ENCODE measurements at regions not wholly inside any gene's neighbourhood (a gene's known extent, or its start where the extent isn't known, plus 50 kb on each side); places are given as distances from the start of the nearest gene placed in this dataset.

DNA sequence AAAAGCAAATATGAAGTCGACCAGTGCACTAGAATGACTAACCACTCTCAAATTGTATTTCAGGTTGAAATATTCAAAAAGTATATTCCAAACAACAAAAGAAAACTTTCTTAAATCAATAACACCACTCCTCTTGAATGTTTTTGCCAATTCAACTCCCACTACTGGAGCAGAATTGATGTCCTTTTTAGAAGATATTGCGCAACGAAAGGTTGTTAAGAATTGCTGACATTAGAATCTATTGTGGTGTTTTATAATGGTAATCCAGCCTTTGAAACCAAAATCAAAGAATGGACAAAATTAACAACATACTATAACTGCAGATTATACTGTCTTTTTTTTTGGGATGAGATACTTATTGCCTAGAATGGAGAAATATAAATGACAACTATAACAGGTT is 331.3 kb downstream of the GRXCR1 start:
- H3K4me1 ChIP-seq, result no peaks in the 10 kb centered on the region
- H3K27me3 ChIP-seq, result no peaks in the 10 kb centered on the region
- intact Hi-C loops (cut with DNase I), result no loop called here
- 89 to 90% methylated on average over 3 of the region's 3 CpGs for WGBS, 2 donors
- no peak overlapping the region for H3K27ac ChIP-seq
- no peak for DNase-seq
- H3K4me3 ChIP-seq, result no peak overlapping the region
- TF ChIP-seq, protein P1, sequence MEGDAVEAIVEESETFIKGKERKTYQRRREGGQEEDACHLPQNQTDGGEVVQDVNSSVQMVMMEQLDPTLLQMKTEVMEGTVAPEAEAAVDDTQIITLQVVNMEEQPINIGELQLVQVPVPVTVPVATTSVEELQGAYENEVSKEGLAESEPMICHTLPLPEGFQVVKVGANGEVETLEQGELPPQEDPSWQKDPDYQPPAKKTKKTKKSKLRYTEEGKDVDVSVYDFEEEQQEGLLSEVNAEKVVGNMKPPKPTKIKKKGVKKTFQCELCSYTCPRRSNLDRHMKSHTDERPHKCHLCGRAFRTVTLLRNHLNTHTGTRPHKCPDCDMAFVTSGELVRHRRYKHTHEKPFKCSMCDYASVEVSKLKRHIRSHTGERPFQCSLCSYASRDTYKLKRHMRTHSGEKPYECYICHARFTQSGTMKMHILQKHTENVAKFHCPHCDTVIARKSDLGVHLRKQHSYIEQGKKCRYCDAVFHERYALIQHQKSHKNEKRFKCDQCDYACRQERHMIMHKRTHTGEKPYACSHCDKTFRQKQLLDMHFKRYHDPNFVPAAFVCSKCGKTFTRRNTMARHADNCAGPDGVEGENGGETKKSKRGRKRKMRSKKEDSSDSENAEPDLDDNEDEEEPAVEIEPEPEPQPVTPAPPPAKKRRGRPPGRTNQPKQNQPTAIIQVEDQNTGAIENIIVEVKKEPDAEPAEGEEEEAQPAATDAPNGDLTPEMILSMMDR (IDR thresholded peaks at IDR 0.05), result no peak
- no peaks in the 10 kb centered on the region for H3K9me3 ChIP-seq
- no peaks in the 10 kb centered on the region for H3K36me3 ChIP-seq
- ATAC-seq, result no peak

DNA sequence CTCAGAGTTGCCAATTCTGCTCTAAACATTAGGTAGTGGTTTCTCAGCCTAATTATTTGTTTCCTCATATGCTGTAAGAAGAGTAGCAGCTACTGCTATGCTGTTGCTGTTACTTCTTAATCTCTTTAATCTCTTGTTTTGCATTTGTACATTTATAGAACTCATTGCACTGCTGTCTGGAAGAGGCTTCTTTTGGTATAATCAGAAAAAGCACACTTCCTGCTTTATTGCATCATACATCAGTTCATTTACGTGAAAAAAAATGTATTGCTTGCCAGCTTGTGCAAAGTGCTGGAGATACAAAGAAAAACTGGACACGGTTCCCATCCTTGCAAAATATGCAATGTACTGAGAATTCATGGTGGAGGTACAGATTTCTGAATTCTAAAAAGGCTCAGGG is 332.0 kb downstream of the GRXCR1 start:
- WGBS, 2 donors, result 40 to 49% methylated on average over 2 of the region's 2 CpGs
- Histone ChIP-seq H3K4me3 (no peak overlapping the region), H3K27me3 (peaks cover 0 to 5% (median 0%) of the 10 kb centered on the region in 7 donors)

DNA sequence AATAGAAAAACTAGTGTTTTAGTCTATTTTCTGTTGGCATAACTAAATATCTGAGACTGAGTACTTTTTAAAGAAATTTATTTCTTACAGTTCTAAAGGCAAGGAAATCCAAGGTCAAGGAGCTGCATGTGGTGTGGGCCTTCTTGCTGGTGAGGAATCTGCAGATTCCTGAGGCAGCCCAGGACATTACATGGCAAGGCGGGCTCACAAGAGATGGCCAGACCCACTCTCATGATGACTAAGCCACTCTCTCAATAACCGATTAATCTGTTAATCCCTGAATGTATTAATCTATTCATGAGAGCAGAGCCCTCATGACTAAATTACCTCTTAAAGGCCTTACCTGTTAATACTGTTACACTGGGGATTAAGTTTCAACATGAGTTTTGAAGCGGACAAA is 340.8 kb downstream of the GRXCR1 start:
- WGBS, 2 donors, result 91% methylated on average over 3 of the region's 3 CpGs
- H3K36me3 ChIP-seq, result no peaks in the 10 kb centered on the region
- H3K27ac ChIP-seq, result no peak overlapping the region
- H3K9me3 ChIP-seq, result no peaks in the 10 kb centered on the region
- intact Hi-C loops (cut with DNase I), result no loop called here
- ATAC-seq (no peak), DNase-seq (no peak)
- TF ChIP-seq, protein P1 (IDR thresholded peaks at IDR 0.05), result no peak
- no peak overlapping the region for H3K4me3 ChIP-seq
- peaks cover 0 to 6% (median 0%) of the 10 kb centered on the region in 7 donors for H3K27me3 ChIP-seq
- H3K4me1 ChIP-seq, result no peaks in the 10 kb centered on the region

More for the DNA sequence above, 332.0 kb downstream of the GRXCR1 start:
- H3K9me3 ChIP-seq, result no peaks in the 10 kb centered on the region
- DNase-seq (no peak), ATAC-seq (no peak)
- H3K4me1 ChIP-seq, result no peaks in the 10 kb centered on the region
- TF ChIP-seq, protein P1 (IDR thresholded peaks at IDR 0.05), result no peak
- H3K36me3 ChIP-seq, result no peaks in the 10 kb centered on the region
- intact Hi-C loops (cut with DNase I), result no loop called here
- H3K27ac ChIP-seq, result no peak overlapping the region

DNA sequence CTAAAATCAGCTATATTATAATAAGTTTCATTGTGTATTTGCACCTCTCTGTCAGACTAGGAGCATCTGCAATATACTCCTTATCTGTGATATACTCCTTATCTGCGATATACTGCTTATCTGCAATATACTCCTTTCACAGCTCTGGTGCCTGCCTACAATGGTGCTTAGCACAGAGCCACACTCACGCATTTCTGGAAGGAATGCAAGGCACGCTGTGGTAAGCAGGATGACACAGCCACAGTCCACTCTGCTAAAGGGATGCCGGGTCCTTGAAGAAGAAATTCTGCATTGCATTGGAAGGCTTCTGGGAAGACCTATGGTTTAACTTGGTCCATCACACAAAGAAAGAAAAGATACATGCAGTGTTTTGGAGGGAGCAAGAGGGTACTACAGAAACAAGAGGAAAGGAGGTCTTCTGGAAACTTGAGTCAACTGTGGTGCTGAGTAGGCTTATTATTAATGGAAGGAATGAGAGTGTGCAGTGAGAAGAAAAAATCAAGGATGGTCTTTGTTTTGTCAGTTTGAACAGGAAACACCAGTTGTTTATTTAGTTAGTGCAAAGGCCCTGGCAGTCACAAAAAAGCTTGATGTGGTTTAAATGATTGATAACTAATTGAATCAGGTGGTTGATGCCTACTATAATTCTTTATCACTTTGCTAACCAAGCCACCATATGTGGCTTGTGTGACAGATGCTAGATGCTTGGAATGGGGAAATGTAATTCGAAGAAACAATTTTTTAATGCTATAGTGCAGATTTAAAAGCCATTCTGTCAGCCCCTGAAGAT is 342.3 kb downstream of the GRXCR1 start:
- Histone ChIP-seq H3K27me3 (no peaks in the 10 kb centered on the region), H3K27ac (no peak overlapping the region), H3K9me3 (no peaks in the 10 kb centered on the region), H3K4me3 (no peak overlapping the region), H3K36me3 (no peaks in the 10 kb centered on the region), H3K4me1 (no peaks in the 10 kb centered on the region)
- WGBS, 2 donors, result 37 to 44% methylated on average over 5 of the region's 5 CpGs
- ATAC-seq (no peak), DNase-seq (no peak)
- intact Hi-C loops (cut with DNase I), result no loop called here
- TF ChIP-seq, protein P1 (IDR thresholded peaks at IDR 0.05), result no peak
